Liver (tissue), 8 donors: ENCODE measurements at regions not wholly inside any gene's neighbourhood (a gene's known extent, or its start where the extent isn't known, plus 50 kb on each side); places are given as distances from the start of the nearest gene placed in this dataset.

ENCODE experiments used
- DNase-seq: peaks from one replicate; pipeline ENCODE4 v3.0.0-alpha.2; 2017; ENCODE audit warnings: low spot score
- H3K27ac ChIP-seq, 2 donors: one replicate each; pipeline ENCODE4 v1.7.0; 2013; ENCODE audit warnings: inconsistent platforms in 2 of 2, low read length in 2 of 2, control low read depth in 1 of 2, low read depth in 1 of 2, mild to moderate bottlenecking in 1 of 2
- H3K27me3 ChIP-seq, 4 donors: one replicate each; pipeline versions ENCODE4 v1.6.1 to v1.7.0; 2013; ENCODE audit warnings: low read length in 3 of 4, inconsistent platforms in 1 of 4, mild to moderate bottlenecking in 1 of 4, moderate library complexity in 1 of 4; ENCODE audit not compliant: control insufficient read depth in 4 of 4, insufficient read depth in 4 of 4
- H3K36me3 ChIP-seq, 4 donors: one replicate each; pipeline versions ENCODE4 v1.6.1 to v1.7.0; 2013; ENCODE audit warnings: low read length in 3 of 4, mild to moderate bottlenecking in 3 of 4, low read depth in 1 of 4, moderate library complexity in 1 of 4; ENCODE audit not compliant: control insufficient read depth in 4 of 4, insufficient read depth in 3 of 4
- H3K4me1 ChIP-seq, 4 donors: one replicate each; pipeline versions ENCODE4 v1.6.1 to v1.7.0; 2013; ENCODE audit warnings: low read length in 3 of 4, mild to moderate bottlenecking in 3 of 4, moderate library complexity in 1 of 4; ENCODE audit not compliant: control insufficient read depth in 4 of 4, insufficient read depth in 4 of 4
- H3K4me3 ChIP-seq, 3 donors: one replicate each; pipeline versions ENCODE4 v1.6.1 to v1.7.0; 2013; ENCODE audit warnings: low read length in 3 of 3, control low read depth in 1 of 3, low read depth in 1 of 3, mild to moderate bottlenecking in 1 of 3
- H3K9ac ChIP-seq, 2 donors: one replicate each; pipeline ENCODE4 v1.7.0; 2013; ENCODE audit warnings: low read length in 2 of 2, mild to moderate bottlenecking in 2 of 2, moderate library complexity in 2 of 2, control low read depth in 1 of 2, low read depth in 1 of 2
- H3K9me3 ChIP-seq, 4 donors: one replicate each; pipeline versions ENCODE4 v1.6.1 to v1.7.0; 2013; ENCODE audit warnings: low read length in 3 of 4; ENCODE audit not compliant: control insufficient read depth in 4 of 4
- CTCF ChIP-seq: fragments of 150-350 bp; IDR thresholded peaks from 2 replicates; pipeline ENCODE4 v1.5.1; 2017; ENCODE audit warnings: improper control_type of control experiment, low read depth, low read length; ENCODE audit not compliant: missing input control
- HNF4A ChIP-seq, 2 donors: conservative IDR thresholded peaks; 2 replicates each; pipeline ENCODE4 v1.6.1; 2016; ENCODE audit warnings: antibody characterized with exemption in 2 of 2, mild to moderate bottlenecking in 2 of 2
- MAX ChIP-seq: IDR thresholded peaks from 2 replicates; pipeline ENCODE4 v1.6.1; 2016; ENCODE audit warnings: antibody characterized with exemption
- NR2F2 ChIP-seq: IDR thresholded peaks from 2 replicates; pipeline ENCODE4 v1.6.1; 2016; ENCODE audit warnings: antibody characterized with exemption
- RXRA ChIP-seq, 2 donors: IDR thresholded peaks; 2 replicates each; pipeline ENCODE4 v1.6.1; 2017 to 2018; ENCODE audit warnings: antibody characterized with exemption in 2 of 2, mild to moderate bottlenecking in 1 of 2
- ZBTB33 ChIP-seq: IDR thresholded peaks from 2 replicates; pipeline ENCODE4 v1.6.1; 2016; ENCODE audit warnings: antibody characterized with exemption
- WGBS: extraction: QIAGEN DNeasy Blood & Tissue Kit; methylation state at CpG from one replicate; pipeline ENCODE4 v1.1.7; 2013; 5-methylcytosine and 5-hydroxymethylcytosine counted together
- donor health status: healthy.
- donor health status: healthy.
- donor health status: healthy.
- donor health status: healthy.
- donor health status: healthy.

- no peak for TF ChIP-seq CTCF
- TF ChIP-seq MAX = no peak
These were observed 1467.2 kb downstream of the RPA4 start (continued) for GRCh38 chrX:98350940-98351339.

- no peak for TF ChIP-seq ZBTB33
- no peaks in the 10 kb centered on the region for H3K9me3 ChIP-seq
- no peak for DNase-seq
These were observed 1473.4 kb downstream of the RPA4 start for GRCh38 chrX:98357146-98357545.

GRCh38 chrX:98362630-98363029 is 1478.9 kb downstream of the RPA4 start:
- no peak overlapping the region for H3K27ac ChIP-seq
- H3K9ac ChIP-seq = no peak overlapping the region
- no peaks in the 10 kb centered on the region for H3K36me3 ChIP-seq
- TF ChIP-seq HNF4A (conservative IDR thresholded peaks at IDR 0.05) (no peak), NR2F2 (no peak), RXRA (IDR thresholded peaks at IDR 0.05) (no peak), CTCF (no peak)
- no peak overlapping the region for H3K4me3 ChIP-seq
- H3K27me3 ChIP-seq = no peaks in the 10 kb centered on the region
- no peak for DNase-seq
- no peaks in the 10 kb centered on the region for H3K4me1 ChIP-seq
- H3K9me3 ChIP-seq = no peaks in the 10 kb centered on the region

More at GRCh38 chrX:98357146-98357545, 1473.4 kb downstream of the RPA4 start:
- no peaks in the 10 kb centered on the region for H3K27me3 ChIP-seq
- no peak overlapping the region for H3K27ac ChIP-seq
- no peak overlapping the region for H3K9ac ChIP-seq
- no peaks in the 10 kb centered on the region for H3K4me1 ChIP-seq
- no peak overlapping the region for H3K4me3 ChIP-seq
- no peaks in the 10 kb centered on the region for H3K36me3 ChIP-seq

GRCh38 chrX:98371994-98372393 is 1488.3 kb downstream of the RPA4 start:
- DNase-seq = no peak
- WGBS = 57% methylated on average over 2 of the region's 2 CpGs

More at GRCh38 chrX:98371994-98372393, 1488.3 kb downstream of the RPA4 start:
- no peak for TF ChIP-seq RXRA (IDR thresholded peaks at IDR 0.05)
- Histone ChIP-seq H3K9me3 (peaks cover 0 to 9% (median 4%) of the 10 kb centered on the region in 4 donors), H3K4me1 (no peaks in the 10 kb centered on the region), H3K27ac (no peak overlapping the region), H3K27me3 (no peaks in the 10 kb centered on the region), H3K4me3 (no peak overlapping the region), H3K9ac (no peak overlapping the region), H3K36me3 (no peaks in the 10 kb centered on the region)
